Fibroblast of lung (primary cell): ENCODE measurements at regions not wholly inside any gene's neighbourhood (a gene's known extent, or its start where the extent isn't known, plus 50 kb on each side); places are given as distances from the start of the nearest gene placed in this dataset.
A peak's percentile ranks its signal among the peaks of the same experiment; 100 is the strongest.

Experiments used
- DNase-seq, 2 donors: peaks; one replicate each; pipeline versions ENCODE4 v3.0.0 to v3.0.0-alpha.2; 2010; ENCODE audit warnings: low read depth in 2 of 2
- H2AFZ ChIP-seq: 2 replicates; pipeline ENCODE4 v1.5.1; 2012; ENCODE audit warnings: low read length, control low read depth, inconsistent platforms
- H3K27ac ChIP-seq: 2 replicates; pipeline ENCODE4 v1.5.1; 2011; ENCODE audit warnings: low read length, control low read depth; ENCODE audit not compliant: insufficient read depth
- H3K27me3 ChIP-seq: 2 replicates; pipeline ENCODE4 v1.5.1; 2011; ENCODE audit warnings: mild to moderate bottlenecking, low read length; ENCODE audit not compliant: control insufficient read depth, insufficient read depth
- H3K36me3 ChIP-seq: 2 replicates; pipeline ENCODE4 v1.5.1; 2011; ENCODE audit warnings: low read length; ENCODE audit not compliant: control insufficient read depth, insufficient read depth
- H3K4me1 ChIP-seq: 2 replicates; pipeline ENCODE4 v1.5.1; 2011; ENCODE audit warnings: low read length; ENCODE audit not compliant: control insufficient read depth, insufficient read depth; ENCODE audit errors: extremely low read depth
- H3K4me2 ChIP-seq: 2 replicates; pipeline ENCODE4 v1.5.1; 2011; ENCODE audit warnings: low read length, control low read depth; ENCODE audit not compliant: insufficient read depth; ENCODE audit errors: extremely low read depth
- H3K4me3 ChIP-seq, 4 experiments: fragments of 200-600 bp in 1 of 4; sonication (generic) in 1 of 4; replicated peaks in 1 of 4; 2 replicates each; pipeline ENCODE4 v1.5.1; 2011 to 2016; ENCODE audit warnings: low read length in 4 of 4, low read depth in 3 of 4, mild to moderate bottlenecking in 3 of 4, control low read depth in 2 of 4, inconsistent platforms in 1 of 4, mixed read lengths in 1 of 4; ENCODE audit not compliant: insufficient read depth in 1 of 4; ENCODE audit errors: control extremely low read depth in 1 of 4
- H3K79me2 ChIP-seq: 2 replicates; pipeline ENCODE4 v1.5.1; 2012; ENCODE audit warnings: mild to moderate bottlenecking, low read length, inconsistent platforms; ENCODE audit not compliant: control insufficient read depth, insufficient read depth
- H3K9ac ChIP-seq: 2 replicates; pipeline ENCODE4 v1.5.1; 2011; ENCODE audit warnings: mild to moderate bottlenecking, low read length, control low read depth; ENCODE audit not compliant: insufficient read depth
- H3K9me3 ChIP-seq: 2 replicates; pipeline ENCODE4 v1.5.1; 2012; ENCODE audit warnings: low read depth, low read length; ENCODE audit not compliant: control insufficient read depth, insufficient read depth
- H4K20me1 ChIP-seq: 2 replicates; pipeline ENCODE4 v1.5.1; 2011; ENCODE audit warnings: low read length; ENCODE audit not compliant: control insufficient read depth, insufficient read depth; ENCODE audit errors: extremely low read depth
- CTCF ChIP-seq, 2 donors: IDR thresholded peaks in 1 of 2; conservative IDR thresholded peaks in 1 of 2; 1 replicate in 1 of 2; 2 replicates in 1 of 2; pipeline ENCODE4 v1.5.1; 2011 to 2012; ENCODE audit warnings: low read length in 2 of 2, control low read depth in 1 of 2, inconsistent platforms in 1 of 2, low read depth in 1 of 2, mild to moderate bottlenecking in 1 of 2
- EZH2 ChIP-seq: IDR thresholded peaks from 2 replicates; pipeline ENCODE4 v1.5.1; 2012; ENCODE audit warnings: low read length, control low read depth, mild to moderate bottlenecking; ENCODE audit errors: missing control alignments

GRCh38 chr7:132652507-132652906, 76.2 kb upstream of the PLXNA4 start:
- Histone ChIP-seq H4K20me1 (no peaks in the 10 kb centered on the region), H3K4me1 (no peaks in the 10 kb centered on the region), H3K4me2 (no peak overlapping the region), H3K27ac (no peak overlapping the region), H3K9ac (no peak overlapping the region), H3K27me3 (no peaks in the 10 kb centered on the region), H3K9me3 (no peaks in the 10 kb centered on the region), H3K36me3 (no peaks in the 10 kb centered on the region), H3K4me3 (no peak overlapping the region), H3K79me2 (no peaks in the 10 kb centered on the region), H2AFZ (no peak overlapping the region)
- no peak for DNase-seq
- TF ChIP-seq EZH2, result no peak
- TF ChIP-seq CTCF (conservative IDR thresholded peaks at IDR 0.05 in 1 of 2, IDR thresholded peaks at IDR 0.05 in 1 of 2; ENCODE audit: low read depth in 1 of 2, low read length in 2 of 2), result no peak

- no peak for TF ChIP-seq CTCF (conservative IDR thresholded peaks at IDR 0.05 in 1 of 2, IDR thresholded peaks at IDR 0.05 in 1 of 2; ENCODE audit: low read depth in 1 of 2, low read length in 2 of 2)
- no peak for TF ChIP-seq EZH2
- Histone ChIP-seq H3K9ac (no peak overlapping the region), H3K27ac (no peak overlapping the region), H3K27me3 (no peaks in the 10 kb centered on the region), H3K36me3 (no peaks in the 10 kb centered on the region), H3K4me1 (no peaks in the 10 kb centered on the region), H3K79me2 (no peaks in the 10 kb centered on the region), H2AFZ (no peak overlapping the region), H4K20me1 (no peaks in the 10 kb centered on the region), H3K4me3 (no peak overlapping the region), H3K9me3 (no peaks in the 10 kb centered on the region), H3K4me2 (peak overlapping the region; percentile 0)
- DNase-seq, result peak; percentile 18 to 89
These were observed 74.2 kb upstream of the PLXNA4 start for GRCh38 chr7:132650498-132650897.

GRCh38 chr7:132647311-132647710, 71.0 kb upstream of the PLXNA4 start:
- no peaks in the 10 kb centered on the region for H3K79me2 ChIP-seq

More at GRCh38 chr7:132647311-132647710, 71.0 kb upstream of the PLXNA4 start:
- H3K4me1 ChIP-seq, result no peaks in the 10 kb centered on the region
- H3K9ac ChIP-seq, result no peak overlapping the region
- H3K27me3 ChIP-seq, result no peaks in the 10 kb centered on the region
- no peaks in the 10 kb centered on the region for H3K9me3 ChIP-seq
- no peak overlapping the region for H3K27ac ChIP-seq
- DNase-seq, result no peak
- H4K20me1 ChIP-seq, result no peaks in the 10 kb centered on the region
- TF ChIP-seq EZH2, result no peak
- TF ChIP-seq CTCF (conservative IDR thresholded peaks at IDR 0.05 in 1 of 2, IDR thresholded peaks at IDR 0.05 in 1 of 2; ENCODE audit: low read depth in 1 of 2, low read length in 2 of 2), result no peak
- H2AFZ ChIP-seq, result no peak overlapping the region
- no peak overlapping the region for H3K4me2 ChIP-seq
- no peak overlapping the region for H3K4me3 ChIP-seq
- H3K36me3 ChIP-seq, result no peaks in the 10 kb centered on the region
